BLaER1 treated with 17β-estradiol and CSF1 and Interleukin-3, amounts not matched to agents 10 nM and 100 nM (cell line): ENCODE measurements at regions not wholly inside any gene's neighbourhood (a gene's known extent, or its start where the extent isn't known, plus 50 kb on each side); places are given as distances from the start of the nearest gene placed in this dataset.

Experiments used
- H3K27ac ChIP-seq, 11 experiments: shearing (Covaris generic); formaldehyde crosslinking; 2 replicates each; pipeline ENCODE4 v1.8.1; 2022
- H3K27me3 ChIP-seq, 11 experiments: shearing (Covaris generic); formaldehyde crosslinking; 2 replicates each; pipeline ENCODE4 v1.8.1; 2022
- H3K36me3 ChIP-seq, 11 experiments: shearing (Covaris generic); formaldehyde crosslinking; 2 replicates each; pipeline ENCODE4 v1.8.1; 2022
- H3K4me1 ChIP-seq, 10 experiments: shearing (Covaris generic); formaldehyde crosslinking; 2 replicates each; pipeline ENCODE4 v1.8.1; 2022
- H3K4me2 ChIP-seq, 11 experiments: shearing (Covaris generic); formaldehyde crosslinking; 2 replicates each; pipeline ENCODE4 v1.8.1; 2022
- H3K4me3 ChIP-seq, 10 experiments: shearing (Covaris generic); formaldehyde crosslinking; 2 replicates each; pipeline ENCODE4 v1.8.1; 2022
- H3K9ac ChIP-seq, 11 experiments: shearing (Covaris generic); formaldehyde crosslinking; 2 replicates each; pipeline ENCODE4 v1.8.1; 2022
- H3K9me3 ChIP-seq, 11 experiments: shearing (Covaris generic); formaldehyde crosslinking; replicated peaks in 1 of 11; 2 replicates each; pipeline ENCODE4 v1.8.1; 2022
- H4K20me1 ChIP-seq, 11 experiments: shearing (Covaris generic); formaldehyde crosslinking; 2 replicates each; pipeline ENCODE4 v1.8.1; 2022
- Cebpa-rat ChIP-seq, 11 experiments: shearing (Covaris generic); IDR thresholded peaks; 2 replicates each; pipeline ENCODE4 v1.8.1; 2022

GRCh38 chr9:120080849-120081248, 499.1 kb downstream of the CDK5RAP2 start:
- Histone ChIP-seq H3K36me3 (no peaks in the 10 kb centered on the region), H4K20me1 (no peaks in the 10 kb centered on the region), H3K27ac (no peak overlapping the region), H3K9ac (no peak overlapping the region), H3K4me2 (no peak overlapping the region), H3K4me1 (no peaks in the 10 kb centered on the region), H3K27me3 (no peaks in the 10 kb centered on the region), H3K4me3 (no peak overlapping the region), H3K9me3 (peaks cover 21 to 29% (median 27%) of the 10 kb centered on the region in 11 experiments)
- TF ChIP-seq Cebpa-rat (IDR thresholded peaks at IDR 0.05) = no peak

GRCh38 chr9:120078112-120078511, 501.9 kb downstream of the CDK5RAP2 start:
- Histone ChIP-seq H3K27ac (no peak overlapping the region), H3K36me3 (no peaks in the 10 kb centered on the region), H3K27me3 (no peaks in the 10 kb centered on the region), H3K9me3 (peaks cover 0 to 2% (median 0%) of the 10 kb centered on the region in 11 experiments; a peak in 5 of 22 replicates), H3K4me2 (no peak overlapping the region), H3K4me3 (no peak overlapping the region), H4K20me1 (no peaks in the 10 kb centered on the region), H3K4me1 (no peaks in the 10 kb centered on the region), H3K9ac (no peak overlapping the region)
- no peak for TF ChIP-seq Cebpa-rat (IDR thresholded peaks at IDR 0.05)

- H3K9ac ChIP-seq = no peak overlapping the region
- no peak overlapping the region for H3K4me2 ChIP-seq
- H3K4me3 ChIP-seq = no peak overlapping the region
- H3K9me3 ChIP-seq = peaks cover 0 to 8% (median 0%) of the 10 kb centered on the region in 11 experiments; a peak in 4 of 22 replicates
- no peaks in the 10 kb centered on the region for H4K20me1 ChIP-seq
- no peaks in the 10 kb centered on the region for H3K36me3 ChIP-seq
- no peak overlapping the region for H3K27ac ChIP-seq
- H3K4me1 ChIP-seq = peaks cover 0 to 7% (median 7%) of the 10 kb centered on the region in 10 experiments; a peak in 12 of 20 replicates
- H3K27me3 ChIP-seq = no peaks in the 10 kb centered on the region
- TF ChIP-seq Cebpa-rat (IDR thresholded peaks at IDR 0.05) = no peak
Observed at GRCh38 chr9:120071760-120072159, 508.2 kb downstream of the CDK5RAP2 start.

- Histone ChIP-seq H3K4me2 (peak overlapping the region in 9 of 11 experiments; percentile 7 to 77 (median 55); a peak in 19 of 22 replicates), H3K4me1 (peaks cover 4 to 36% (median 28%) of the 10 kb centered on the region in 10 experiments; a peak in 18 of 20 replicates)
- TF ChIP-seq Cebpa-rat (IDR thresholded peaks at IDR 0.05) = no peak
Observed at GRCh38 chr9:120066315-120066714, 513.7 kb downstream of the CDK5RAP2 start.

GRCh38 chr9:120065151-120065550, 514.8 kb downstream of the CDK5RAP2 start:
- H3K9ac ChIP-seq = peak overlapping the region in 2 of 11 experiments; percentile 5 to 50; a peak in 2 of 22 replicates
- H3K27me3 ChIP-seq = no peaks in the 10 kb centered on the region
- no peaks in the 10 kb centered on the region for H4K20me1 ChIP-seq

More at GRCh38 chr9:120066315-120066714, 513.7 kb downstream of the CDK5RAP2 start:
- peak overlapping the region in 3 of 11 experiments; percentile 5 to 50 (median 43); a peak in 5 of 22 replicates for H3K9ac ChIP-seq
- peak overlapping the region in 5 of 11 experiments; percentile 20 to 80 (median 76); a peak in 9 of 22 replicates for H3K27ac ChIP-seq
- H3K36me3 ChIP-seq = no peaks in the 10 kb centered on the region
- no peaks in the 10 kb centered on the region for H4K20me1 ChIP-seq
- peaks cover 0 to 23% (median 5%) of the 10 kb centered on the region in 11 experiments; a peak in 11 of 22 replicates for H3K9me3 ChIP-seq
- no peaks in the 10 kb centered on the region for H3K27me3 ChIP-seq
- H3K4me3 ChIP-seq = no peak overlapping the region

GRCh38 chr9:120045011-120045410, 535.0 kb downstream of the CDK5RAP2 start:
- Histone ChIP-seq H3K9ac (no peak overlapping the region), H4K20me1 (no peaks in the 10 kb centered on the region), H3K27me3 (no peaks in the 10 kb centered on the region), H3K27ac (no peak overlapping the region), H3K4me2 (no peak overlapping the region), H3K9me3 (peaks cover 0 to 4% (median 0%) of the 10 kb centered on the region in 11 experiments; a peak in 1 of 22 replicates), H3K4me1 (peaks cover 0 to 13% (median 0%) of the 10 kb centered on the region in 10 experiments; a peak in 5 of 20 replicates), H3K4me3 (no peak overlapping the region), H3K36me3 (no peaks in the 10 kb centered on the region)
- TF ChIP-seq Cebpa-rat (IDR thresholded peaks at IDR 0.05) = no peak

More at GRCh38 chr9:120065151-120065550, 514.8 kb downstream of the CDK5RAP2 start:
- no peak for TF ChIP-seq Cebpa-rat (IDR thresholded peaks at IDR 0.05)
- Histone ChIP-seq H3K36me3 (no peaks in the 10 kb centered on the region), H3K4me1 (peaks cover 4 to 36% (median 28%) of the 10 kb centered on the region in 10 experiments; a peak in 18 of 20 replicates), H3K4me2 (peak overlapping the region in 8 of 11 experiments; percentile 41 to 77 (median 58); a peak in 15 of 22 replicates), H3K27ac (peak overlapping the region in 3 of 11 experiments; percentile 76 to 80 (median 80); a peak in 7 of 22 replicates), H3K9me3 (peaks cover 0 to 23% (median 5%) of the 10 kb centered on the region in 11 experiments; a peak in 10 of 22 replicates), H3K4me3 (no peak overlapping the region)

GRCh38 chr9:120043448-120043847, 536.5 kb downstream of the CDK5RAP2 start:
- H3K36me3 ChIP-seq = no peaks in the 10 kb centered on the region
- H3K4me3 ChIP-seq = no peak overlapping the region
- H3K4me2 ChIP-seq = no peak overlapping the region
- no peak for TF ChIP-seq Cebpa-rat (IDR thresholded peaks at IDR 0.05)
- no peak overlapping the region for H3K27ac ChIP-seq
- no peaks in the 10 kb centered on the region for H4K20me1 ChIP-seq
- H3K4me1 ChIP-seq = peaks cover 0 to 13% (median 0%) of the 10 kb centered on the region in 10 experiments; a peak in 5 of 20 replicates
- H3K9ac ChIP-seq = no peak overlapping the region
- H3K27me3 ChIP-seq = no peaks in the 10 kb centered on the region; a peak in 1 of 22 replicates
- peaks cover 0 to 4% (median 0%) of the 10 kb centered on the region in 11 experiments; a peak in 1 of 22 replicates for H3K9me3 ChIP-seq

- no peak for TF ChIP-seq Cebpa-rat (IDR thresholded peaks at IDR 0.05)
Observed at GRCh38 chr9:120040896-120041295, 539.1 kb downstream of the CDK5RAP2 start.

GRCh38 chr9:120038342-120038741, 541.6 kb downstream of the CDK5RAP2 start:
- TF ChIP-seq Cebpa-rat (IDR thresholded peaks at IDR 0.05) = no peak
- Histone ChIP-seq H3K4me1 (peaks cover 0 to 13% (median 0%) of the 10 kb centered on the region in 10 experiments; a peak in 5 of 20 replicates), H4K20me1 (no peaks in the 10 kb centered on the region), H3K9me3 (peaks cover 0 to 4% (median 0%) of the 10 kb centered on the region in 11 experiments; a peak in 1 of 22 replicates), H3K27ac (no peak overlapping the region), H3K27me3 (no peaks in the 10 kb centered on the region; a peak in 1 of 22 replicates), H3K9ac (no peak overlapping the region), H3K4me3 (no peak overlapping the region), H3K36me3 (no peaks in the 10 kb centered on the region), H3K4me2 (no peak overlapping the region)

More at GRCh38 chr9:120040896-120041295, 539.1 kb downstream of the CDK5RAP2 start:
- no peaks in the 10 kb centered on the region; a peak in 1 of 22 replicates for H3K27me3 ChIP-seq
- no peak overlapping the region for H3K4me3 ChIP-seq
- peaks cover 0 to 4% (median 0%) of the 10 kb centered on the region in 11 experiments; a peak in 1 of 22 replicates for H3K9me3 ChIP-seq
- H3K27ac ChIP-seq = no peak overlapping the region
- H3K4me1 ChIP-seq = peaks cover 0 to 13% (median 0%) of the 10 kb centered on the region in 10 experiments; a peak in 5 of 20 replicates
- H4K20me1 ChIP-seq = no peaks in the 10 kb centered on the region
- no peaks in the 10 kb centered on the region for H3K36me3 ChIP-seq
- peak overlapping the region in 6 of 11 experiments; percentile 0 to 46 (median 14); a peak in 8 of 22 replicates for H3K4me2 ChIP-seq
- H3K9ac ChIP-seq = no peak overlapping the region
